HG03280 (cell line): ENCODE measurements at regions not wholly inside any gene's neighbourhood (a gene's known extent, or its start where the extent isn't known, plus 50 kb on each side); places are given as distances from the start of the nearest gene placed in this dataset.
"Not testable (repeated sequence)": the region's sequence is repeated elsewhere in the genome, so short reads cannot be mapped to it uniquely, and the experiment has no call there.

Source experiments
- ATAC-seq: cut with Tn5 transposase; IDR thresholded peaks from one replicate; pipeline ENCODE4 v1.9.1; 2021; ENCODE audit warnings: mild to moderate bottlenecking, moderate library complexity; ENCODE audit not compliant: unreplicated experiment

GRCh38 chr7:119522263-119522662, 750.7 kb upstream of the KCND2 start:
- ATAC-seq, result no peak

DNA sequence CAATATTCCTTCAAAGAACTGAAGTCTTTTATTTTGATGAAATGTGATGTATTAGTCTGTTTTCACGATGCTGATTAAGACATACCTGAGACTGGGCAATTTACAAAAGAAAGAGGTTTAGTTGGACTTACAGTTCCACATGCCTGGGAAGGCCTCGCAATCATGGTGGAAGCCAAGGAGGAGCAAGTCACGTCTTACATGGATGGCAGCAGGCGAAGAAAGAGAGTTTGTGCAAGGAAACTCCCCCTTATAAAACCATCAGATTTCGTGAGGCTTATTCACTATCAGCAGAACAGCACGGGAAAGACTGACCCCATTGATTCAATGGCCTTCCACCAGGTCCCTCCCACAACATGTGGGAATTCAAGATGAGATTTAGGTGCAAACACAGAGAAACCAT, 750.3 kb upstream of the KCND2 start:
- ATAC-seq, result no peak

GRCh38 chr7:119545118-119545517, 727.9 kb upstream of the KCND2 start:
- ATAC-seq, result no peak

GRCh38 chr7:119555788-119556187, 717.2 kb upstream of the KCND2 start:
- ATAC-seq, result no peak

DNA sequence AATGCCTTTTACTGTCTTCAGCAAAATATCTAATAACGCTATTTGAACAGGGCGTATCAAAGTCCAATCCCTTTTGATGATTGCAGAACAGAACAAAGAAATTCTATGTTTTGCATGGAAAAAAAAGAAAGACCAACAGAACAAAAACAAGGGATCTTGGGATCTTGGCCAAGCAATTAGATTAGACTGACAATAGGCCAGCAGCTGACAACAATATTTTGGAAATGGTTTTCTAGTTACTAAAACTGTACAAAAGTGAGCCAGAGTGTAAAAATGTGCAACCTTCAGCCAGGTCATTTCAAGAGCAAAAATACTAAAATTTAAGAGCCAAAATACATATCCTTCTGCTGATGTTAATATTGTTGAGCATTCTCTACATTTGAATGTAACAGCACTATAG, 716.5 kb upstream of the KCND2 start:
- no peak for ATAC-seq

- no peak for ATAC-seq
These were observed 711.2 kb upstream of the KCND2 start for GRCh38 chr7:119561751-119562150.

DNA sequence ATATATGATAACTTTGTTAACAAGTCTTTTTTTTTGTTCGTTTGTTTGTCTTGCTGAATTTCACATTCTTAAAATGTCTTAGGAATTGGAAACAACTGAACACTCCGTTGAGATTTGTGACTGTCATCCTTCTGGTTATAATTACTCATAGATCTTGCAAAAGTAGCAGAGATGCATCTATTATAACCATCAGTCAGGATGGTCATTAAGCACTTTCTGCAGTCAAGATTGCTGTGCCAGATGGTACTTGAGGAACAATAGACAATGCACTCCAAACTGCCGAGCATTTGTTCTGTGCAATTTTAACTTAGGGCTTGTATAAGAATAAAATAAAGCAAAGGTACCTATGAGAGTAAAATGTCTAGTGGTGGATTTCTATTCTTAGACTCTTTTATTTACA, 710.1 kb upstream of the KCND2 start:
- no peak for ATAC-seq

- no peak for ATAC-seq
These were observed 701.3 kb upstream of the KCND2 start for GRCh38 chr7:119571666-119572065.

DNA sequence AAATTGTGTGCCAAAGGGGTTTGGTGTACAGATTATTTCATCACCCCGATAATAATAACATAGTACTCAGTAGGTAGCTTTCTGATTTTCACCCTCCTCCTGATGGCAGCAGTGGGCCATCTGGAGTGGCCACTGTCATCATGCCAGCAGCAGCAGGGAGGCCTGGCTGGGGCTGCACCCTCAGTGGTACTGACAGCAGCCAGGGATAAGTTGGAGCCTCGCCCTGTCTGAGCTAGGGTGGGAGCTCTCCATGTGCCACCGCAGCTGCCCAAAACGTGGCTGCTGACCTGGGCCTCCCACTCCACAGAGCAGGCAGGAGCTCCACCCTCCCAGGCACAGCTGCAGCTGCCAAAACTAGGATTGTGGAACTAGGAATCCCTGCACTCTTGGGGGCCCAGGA, 700.8 kb upstream of the KCND2 start:
- no peak for ATAC-seq

DNA sequence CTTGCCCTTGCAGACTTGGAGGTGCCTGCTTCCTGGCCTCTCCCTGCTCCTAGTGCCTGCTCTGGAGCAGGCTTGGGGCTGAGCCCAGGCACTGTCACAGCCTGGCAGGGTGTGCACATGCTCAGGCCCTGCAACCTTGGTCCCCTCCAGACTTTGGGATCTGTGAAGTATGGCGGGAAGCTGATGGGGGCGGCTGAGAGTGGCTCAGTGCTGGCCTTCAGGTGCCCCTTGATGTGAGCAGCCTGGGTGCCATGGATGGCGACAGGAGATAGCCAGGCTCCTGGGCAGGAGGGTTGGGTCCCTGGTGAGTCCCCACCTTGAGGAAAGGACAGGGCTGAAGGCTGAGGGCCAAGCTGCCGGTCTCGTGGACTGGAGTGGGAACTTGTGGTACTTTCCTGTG, 700.4 kb upstream of the KCND2 start:
- no peak for ATAC-seq

DNA sequence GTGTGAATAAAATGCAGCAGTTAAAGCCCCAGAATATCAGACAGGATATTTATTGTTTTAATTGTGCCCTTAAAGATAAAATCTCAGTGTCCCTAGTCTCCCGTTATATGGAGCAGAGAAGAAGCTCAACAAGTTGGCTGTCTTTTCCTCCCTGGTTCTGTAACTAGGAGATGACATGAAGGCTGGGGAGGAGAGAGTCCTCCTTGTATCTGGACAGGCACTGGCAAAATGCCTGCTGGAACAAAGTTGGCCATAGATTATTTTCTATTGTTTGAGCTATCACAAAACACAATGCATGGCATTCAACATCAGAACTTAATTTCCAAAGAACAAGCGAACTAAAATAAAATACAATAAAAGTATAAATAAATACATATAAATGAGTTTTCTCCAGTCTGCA, 694.9 kb upstream of the KCND2 start:
- no peak for ATAC-seq

GRCh38 chr7:119594956-119595355, 678.0 kb upstream of the KCND2 start:
- no peak for ATAC-seq

DNA sequence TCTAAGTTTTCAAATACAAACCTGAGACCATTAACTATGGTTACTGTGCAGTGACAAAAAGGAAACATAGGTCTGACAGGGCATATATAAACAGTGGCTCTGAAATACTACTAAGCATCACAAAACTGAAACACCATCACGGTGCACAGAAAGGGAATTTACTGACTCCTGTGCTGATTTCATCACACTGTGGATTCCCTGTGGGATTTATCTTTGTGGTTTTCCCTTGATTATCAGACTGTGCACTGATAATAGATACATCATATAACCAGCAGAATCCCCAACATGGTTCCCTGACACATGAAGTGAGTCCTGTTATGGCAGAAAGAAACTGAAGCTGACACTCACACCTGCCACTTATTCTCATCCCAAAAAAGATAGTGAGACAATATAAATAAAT, 676.3 kb upstream of the KCND2 start:
- ATAC-seq, result no peak

GRCh38 chr7:119606297-119606696, 666.7 kb upstream of the KCND2 start:
- ATAC-seq, result no peak

- no peak for ATAC-seq
These were observed 652.2 kb upstream of the KCND2 start for GRCh38 chr7:119620769-119621168.

DNA sequence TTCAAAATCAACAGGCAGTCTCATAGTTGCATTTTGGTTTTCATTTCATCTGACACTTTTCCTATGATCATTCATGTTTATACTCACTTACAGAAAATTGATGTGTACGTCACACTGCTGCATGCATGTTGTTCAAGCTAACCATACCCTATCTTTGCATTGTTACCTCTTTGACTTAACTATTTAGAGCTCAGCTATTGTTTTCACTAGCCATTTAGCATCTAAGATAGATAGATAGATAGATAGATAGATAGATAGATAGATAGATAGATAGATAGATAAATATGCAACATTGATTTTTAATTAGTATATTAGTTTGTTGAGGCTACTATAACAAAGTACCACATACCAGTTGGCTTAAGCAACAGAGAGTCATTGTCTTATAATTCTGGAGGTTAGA, 649.5 kb upstream of the KCND2 start:
- ATAC-seq, result no peak

DNA sequence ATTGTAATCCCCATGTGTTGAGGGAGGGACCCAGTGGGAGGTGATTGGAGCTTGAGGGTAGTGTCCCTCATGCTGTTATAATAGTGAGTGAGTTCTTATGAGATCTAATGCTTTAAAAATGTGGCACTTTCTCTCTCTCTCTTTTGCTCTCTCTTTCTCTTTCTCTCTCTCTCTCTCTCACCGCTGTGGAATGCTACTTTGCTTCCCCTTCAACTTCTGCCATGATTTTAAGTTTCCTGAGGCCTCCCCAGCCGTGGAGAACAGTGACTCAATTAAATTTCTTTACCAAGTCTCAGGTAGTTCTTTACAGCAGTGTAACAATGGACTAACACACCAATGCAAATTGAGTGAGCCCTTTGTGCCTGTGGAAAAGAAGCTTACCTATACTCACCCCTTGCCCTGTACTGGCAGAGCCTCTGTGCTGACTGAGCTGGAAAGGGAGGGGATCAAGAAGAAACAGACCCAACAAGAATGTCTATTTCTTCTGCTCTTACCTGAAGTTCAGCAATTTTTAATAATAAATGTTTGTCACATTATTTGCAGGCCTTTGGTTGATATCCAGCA, 642.5 kb upstream of the KCND2 start:
- no peak for ATAC-seq

DNA sequence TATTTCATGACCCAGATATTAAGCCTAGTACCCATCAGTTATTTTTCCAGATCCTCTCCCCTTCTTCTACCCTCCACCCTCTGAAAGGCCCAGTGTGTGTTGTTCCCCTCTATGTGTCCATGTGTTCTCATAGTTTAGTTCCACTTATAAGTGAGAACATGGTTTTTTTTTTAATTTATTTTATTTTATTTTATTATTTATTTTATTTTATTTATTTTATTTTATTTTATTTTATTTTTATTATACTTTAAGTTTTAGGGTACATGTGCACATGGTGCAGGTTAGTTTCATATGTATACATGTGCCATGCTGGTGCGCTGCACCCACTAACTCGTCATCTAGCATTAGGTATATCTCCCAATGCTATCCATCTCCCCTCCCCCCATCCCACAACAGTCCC, 639.2 kb upstream of the KCND2 start:
- not testable (repeated sequence) for ATAC-seq

DNA sequence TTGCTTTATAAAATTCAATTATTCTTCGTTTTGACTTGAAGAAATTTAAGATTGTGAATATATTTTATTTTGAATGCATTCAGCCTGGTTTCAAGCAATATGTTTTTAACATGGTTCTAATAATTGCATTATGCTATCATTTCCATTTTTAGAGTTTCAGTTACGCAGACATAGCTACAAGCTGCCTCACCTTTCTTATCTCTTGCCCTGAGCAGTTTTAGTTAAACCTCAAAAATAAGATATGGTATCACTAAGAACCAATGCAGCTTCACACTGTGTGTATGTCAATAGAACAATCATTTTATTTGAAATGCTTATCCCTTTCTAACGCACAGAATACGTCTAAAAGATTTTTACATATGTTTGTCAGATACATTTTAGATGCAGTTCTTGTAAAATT, 632.6 kb upstream of the KCND2 start:
- ATAC-seq, result no peak

- no peak for ATAC-seq
These were observed 632.1 kb upstream of the KCND2 start for GRCh38 chr7:119640861-119641260.

DNA sequence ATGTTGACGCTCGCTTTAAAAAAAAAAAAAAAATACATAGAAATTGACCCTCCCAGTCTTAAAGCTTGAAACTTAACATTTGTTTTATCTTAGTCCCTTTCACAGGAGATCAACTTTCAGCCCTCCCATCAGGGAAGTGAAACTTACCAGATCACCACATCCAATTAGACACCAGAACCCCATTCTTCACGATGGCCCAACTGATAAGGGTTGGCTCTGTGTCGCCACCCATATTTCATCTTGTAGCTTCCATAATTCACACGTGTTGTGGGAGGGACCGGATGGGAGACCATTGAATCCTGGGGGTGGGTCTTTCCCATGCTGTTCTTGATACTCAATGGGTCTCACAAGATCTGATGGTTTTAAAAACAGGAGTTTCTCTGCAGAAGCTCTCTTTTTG, 629.4 kb upstream of the KCND2 start:
- no peak for ATAC-seq

DNA sequence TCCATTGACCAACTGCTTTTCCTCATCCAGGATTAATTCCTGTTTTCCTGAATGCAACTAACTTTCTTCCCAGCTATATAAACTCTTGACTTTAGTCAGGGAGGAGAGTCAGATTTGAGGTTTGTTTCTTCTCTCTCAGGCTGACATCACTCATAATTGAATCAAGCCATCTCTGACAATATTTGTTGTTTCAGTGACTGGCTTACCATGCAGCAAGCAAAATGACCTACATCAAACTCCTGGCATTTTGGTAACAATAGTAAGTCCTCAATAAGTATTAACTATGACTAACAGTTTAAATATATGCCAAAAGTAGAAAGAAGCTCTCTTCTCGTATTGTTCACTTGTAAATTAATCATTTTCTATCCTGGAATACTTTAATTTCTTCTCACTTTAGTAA, 625.7 kb upstream of the KCND2 start:
- no peak for ATAC-seq

GRCh38 chr7:119648752-119649151, 624.2 kb upstream of the KCND2 start:
- ATAC-seq, result not testable (repeated sequence)

DNA sequence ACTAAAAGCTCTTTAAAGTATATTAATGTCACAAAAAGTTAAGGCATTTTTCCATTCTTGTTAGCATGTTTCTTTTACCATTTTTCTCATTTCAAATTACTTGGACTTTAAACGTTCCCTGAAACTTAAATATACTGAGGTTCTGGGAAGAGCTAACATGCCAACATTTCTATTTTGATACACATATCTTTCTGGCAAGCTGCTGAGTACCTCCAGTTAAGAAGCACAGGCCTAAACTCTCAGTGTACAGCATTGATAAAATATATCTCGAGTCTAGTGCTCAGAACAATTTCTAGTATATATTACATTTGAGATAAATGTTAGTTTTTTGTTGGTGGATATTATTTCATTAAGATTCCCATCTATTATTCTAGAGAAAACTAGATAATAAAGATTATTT, 612.9 kb upstream of the KCND2 start:
- ATAC-seq, result no peak
